Heart left ventricle (tissue), 13 donors: ENCODE measurements at regions not wholly inside any gene's neighbourhood (a gene's known extent, or its start where the extent isn't known, plus 50 kb on each side); places are given as distances from the start of the nearest gene placed in this dataset.

Experiments used
- POLR2A ChIP-seq, 2 donors: fragments of 450-650 bp; IDR thresholded peaks; one replicate each; pipeline ENCODE4 v1.6.1; 2017; ENCODE audit warnings: antibody characterized with exemption in 2 of 2, mild to moderate bottlenecking in 2 of 2, moderate library complexity in 2 of 2
- TF ChIP-seq, protein P1 (sequence below), 12 donors: fragments of 200-600 bp; sonication (generic) in 4 of 12; IDR thresholded peaks; one replicate each; pipeline versions ENCODE4 v1.5.0 to v1.8.0; 2018 to 2022; ENCODE audit warnings: antibody characterized with exemption in 12 of 12, mild to moderate bottlenecking in 5 of 12
- donor health status: ischemic (EF 13 %, LVEDD 7.1; RV severe dilation, severe dysfunction).
- donor health status: DM: no; HTN: yes; CAD: no.
- donor health status: DM: no; HTN: no; CAD: no.
- donor health status: ischemic (EF 25% LVEDD 6.9; RV normal size, moderate dysfunction).
- donor health status: ischemic (EF 25% LVEDD 5.7; RV mildly dilated, moderate dysfunction).
- donor health status: ischemic (EF 35%, LVEDD 5.7; RV mildly dilated, moderate dysfunction).
- donor health status: nonischemic (EF 11% LVEDD 7.7; RV severe dilation, severe dysfunction).
- donor health status: DM: yes; HTN: yes; CAD: no.
- donor health status: PGD.
- donor health status: ischemic (EF 29% LVEDD 5.4; RV normal size, mild dysfunction).
- donor health status: nonischemic (EF 23%, LVEDD 6.1; RV moderate dilation, normal function).

DNA sequence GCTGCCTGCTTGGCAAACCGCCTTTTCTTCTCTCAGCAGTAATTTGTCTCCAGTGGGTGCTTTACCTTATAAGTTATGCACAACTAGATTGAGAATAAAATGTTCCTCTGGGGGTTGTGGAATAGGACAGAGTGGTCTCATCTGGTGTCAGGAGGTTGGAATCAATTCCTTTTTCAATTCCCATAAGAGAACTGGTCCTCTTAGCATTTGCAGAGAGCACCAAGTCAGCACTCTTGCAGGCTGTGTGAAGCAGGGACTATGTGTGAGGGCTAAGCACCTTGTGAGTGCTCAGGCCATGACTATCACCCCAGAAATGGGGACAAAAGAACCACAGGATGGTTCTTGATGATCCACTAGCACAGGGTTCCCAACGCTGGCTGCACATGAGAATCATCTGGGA lies 163.6 kb upstream of the UMPS start:
- no peak for TF ChIP-seq POLR2A (IDR thresholded peaks at IDR 0.05)
- TF ChIP-seq, protein P1, sequence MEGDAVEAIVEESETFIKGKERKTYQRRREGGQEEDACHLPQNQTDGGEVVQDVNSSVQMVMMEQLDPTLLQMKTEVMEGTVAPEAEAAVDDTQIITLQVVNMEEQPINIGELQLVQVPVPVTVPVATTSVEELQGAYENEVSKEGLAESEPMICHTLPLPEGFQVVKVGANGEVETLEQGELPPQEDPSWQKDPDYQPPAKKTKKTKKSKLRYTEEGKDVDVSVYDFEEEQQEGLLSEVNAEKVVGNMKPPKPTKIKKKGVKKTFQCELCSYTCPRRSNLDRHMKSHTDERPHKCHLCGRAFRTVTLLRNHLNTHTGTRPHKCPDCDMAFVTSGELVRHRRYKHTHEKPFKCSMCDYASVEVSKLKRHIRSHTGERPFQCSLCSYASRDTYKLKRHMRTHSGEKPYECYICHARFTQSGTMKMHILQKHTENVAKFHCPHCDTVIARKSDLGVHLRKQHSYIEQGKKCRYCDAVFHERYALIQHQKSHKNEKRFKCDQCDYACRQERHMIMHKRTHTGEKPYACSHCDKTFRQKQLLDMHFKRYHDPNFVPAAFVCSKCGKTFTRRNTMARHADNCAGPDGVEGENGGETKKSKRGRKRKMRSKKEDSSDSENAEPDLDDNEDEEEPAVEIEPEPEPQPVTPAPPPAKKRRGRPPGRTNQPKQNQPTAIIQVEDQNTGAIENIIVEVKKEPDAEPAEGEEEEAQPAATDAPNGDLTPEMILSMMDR (IDR thresholded peaks at IDR 0.05): no peak
